Epithelial cell of esophagus (primary cell): ENCODE measurements at regions not wholly inside any gene's neighbourhood (a gene's known extent, or its start where the extent isn't known, plus 50 kb on each side); places are given as distances from the start of the nearest gene placed in this dataset.

Experiments used
- DNase-seq: peaks from one replicate; pipeline ENCODE4 v3.0.0; 2010; ENCODE audit warnings: low read depth
- H3K4me3 ChIP-seq: 2 replicates; pipeline ENCODE4 v1.5.1; 2011; ENCODE audit warnings: mild to moderate bottlenecking, low read length, control low read depth
- TF ChIP-seq, protein P1 (sequence below): IDR thresholded peaks from 2 replicates; pipeline ENCODE4 v1.5.1; 2011; ENCODE audit warnings: low read depth, mild to moderate bottlenecking, low read length, control low read depth, inconsistent platforms; ENCODE audit not compliant: insufficient read depth; ENCODE audit errors: missing control alignments

GRCh38 chr5:62142351-62142750 is 163.7 kb upstream of the KIF2A start:
- TF ChIP-seq, protein P1, sequence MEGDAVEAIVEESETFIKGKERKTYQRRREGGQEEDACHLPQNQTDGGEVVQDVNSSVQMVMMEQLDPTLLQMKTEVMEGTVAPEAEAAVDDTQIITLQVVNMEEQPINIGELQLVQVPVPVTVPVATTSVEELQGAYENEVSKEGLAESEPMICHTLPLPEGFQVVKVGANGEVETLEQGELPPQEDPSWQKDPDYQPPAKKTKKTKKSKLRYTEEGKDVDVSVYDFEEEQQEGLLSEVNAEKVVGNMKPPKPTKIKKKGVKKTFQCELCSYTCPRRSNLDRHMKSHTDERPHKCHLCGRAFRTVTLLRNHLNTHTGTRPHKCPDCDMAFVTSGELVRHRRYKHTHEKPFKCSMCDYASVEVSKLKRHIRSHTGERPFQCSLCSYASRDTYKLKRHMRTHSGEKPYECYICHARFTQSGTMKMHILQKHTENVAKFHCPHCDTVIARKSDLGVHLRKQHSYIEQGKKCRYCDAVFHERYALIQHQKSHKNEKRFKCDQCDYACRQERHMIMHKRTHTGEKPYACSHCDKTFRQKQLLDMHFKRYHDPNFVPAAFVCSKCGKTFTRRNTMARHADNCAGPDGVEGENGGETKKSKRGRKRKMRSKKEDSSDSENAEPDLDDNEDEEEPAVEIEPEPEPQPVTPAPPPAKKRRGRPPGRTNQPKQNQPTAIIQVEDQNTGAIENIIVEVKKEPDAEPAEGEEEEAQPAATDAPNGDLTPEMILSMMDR, result no peak
- no peak overlapping the region for H3K4me3 ChIP-seq
- no peak for DNase-seq

DNA sequence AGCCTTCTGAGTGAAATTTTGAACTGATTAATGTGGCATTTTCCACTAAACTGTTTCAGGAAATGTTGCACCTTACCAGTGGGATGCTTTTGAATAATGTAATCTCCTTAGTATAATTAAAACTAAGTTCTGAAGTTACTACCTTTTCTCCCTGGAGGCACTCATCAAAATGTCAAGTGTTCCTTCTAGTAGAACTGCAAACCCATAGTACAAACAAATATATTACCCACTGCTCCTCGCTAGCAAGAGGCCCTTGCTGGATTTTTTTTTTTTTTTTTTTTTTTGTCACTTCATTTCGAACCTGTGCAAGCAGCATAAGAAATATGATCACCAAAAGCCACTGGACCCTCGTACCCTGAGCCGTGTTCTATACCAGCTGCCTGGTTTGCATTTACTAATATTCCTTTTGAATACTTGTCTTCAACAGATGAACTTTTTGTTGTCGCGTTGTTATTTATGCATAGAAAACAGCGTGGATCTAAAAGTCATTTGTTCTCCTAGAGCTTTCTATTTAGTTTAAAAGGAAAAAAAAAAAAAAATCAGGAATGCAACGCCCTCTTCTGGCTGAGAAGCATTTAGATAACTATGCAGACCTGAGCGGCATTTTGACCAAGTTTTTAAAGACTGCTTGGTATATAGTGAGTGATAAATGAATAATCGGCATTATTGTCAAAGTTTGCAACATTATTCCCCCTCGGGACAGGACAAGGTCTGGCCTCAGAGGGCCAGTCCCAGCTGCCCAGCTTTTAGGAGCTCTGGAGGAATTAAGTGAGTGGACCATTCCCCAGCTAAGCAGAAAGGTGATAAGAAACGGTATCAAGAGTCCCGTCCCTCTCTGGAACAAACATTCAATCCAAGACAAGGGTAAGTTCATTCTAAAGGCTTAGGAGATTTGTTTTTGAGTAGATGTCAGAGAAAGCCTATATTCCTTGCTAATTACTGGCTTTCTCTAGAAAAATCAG is 162.5 kb upstream of the KIF2A start:
- DNase-seq, result peak; percentile 55
- TF ChIP-seq, protein P1, result peak; percentile 55
- H3K4me3 ChIP-seq, result no peak overlapping the region

DNA sequence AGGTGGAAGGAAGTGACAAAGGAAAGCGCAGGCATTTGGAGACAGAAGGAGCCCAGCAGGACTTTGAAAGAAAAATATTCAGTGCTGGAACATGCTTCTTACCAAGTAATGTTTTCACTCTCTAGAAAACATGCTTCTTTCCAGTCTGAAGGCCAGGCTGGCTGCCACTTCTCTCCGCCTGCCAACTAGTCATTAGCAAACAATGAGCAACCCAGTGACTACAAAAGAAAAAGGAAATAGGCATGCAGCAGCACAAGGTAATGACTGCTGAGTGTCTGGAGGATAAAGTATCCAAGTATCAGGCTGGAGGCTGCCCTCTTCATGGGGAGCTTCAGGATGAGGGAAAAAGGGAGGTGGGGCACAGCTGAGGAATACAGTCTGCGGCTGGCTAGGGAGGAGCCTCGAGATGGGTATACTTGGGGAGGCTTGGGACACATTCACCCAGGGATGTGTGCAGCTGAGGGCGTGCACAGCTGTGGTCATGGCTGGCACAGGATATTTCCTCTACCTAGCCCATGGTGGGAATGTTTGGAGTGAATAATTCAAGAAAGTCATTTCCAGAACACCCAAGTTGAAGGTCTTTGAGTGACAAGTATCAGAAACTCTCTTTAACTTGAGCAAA is 161.5 kb upstream of the KIF2A start:
- peak; percentile 82 for DNase-seq
- no peak overlapping the region for H3K4me3 ChIP-seq
- TF ChIP-seq, protein P1, result no peak

DNA sequence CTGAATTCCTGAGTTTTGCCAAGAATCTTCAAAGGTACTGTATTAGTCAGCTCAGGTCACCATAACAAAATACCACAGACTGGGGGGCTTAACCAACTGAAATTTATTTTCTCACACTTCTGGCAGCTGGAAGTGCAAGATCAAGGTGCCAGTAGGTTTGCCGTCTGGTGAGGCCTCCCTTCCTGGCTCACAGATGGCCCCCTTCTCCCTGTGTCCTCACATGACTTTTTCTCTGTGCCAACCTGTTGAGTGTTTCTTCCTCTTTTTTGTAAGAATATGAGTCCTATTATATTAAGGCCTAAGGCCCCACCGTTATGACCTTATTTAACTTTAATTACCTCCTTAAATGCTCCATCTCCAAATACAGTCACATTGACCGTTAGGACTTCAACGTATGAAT is 156.1 kb upstream of the KIF2A start:
- DNase-seq, result no peak
- H3K4me3 ChIP-seq, result no peak overlapping the region
- TF ChIP-seq, protein P1, result no peak

DNA sequence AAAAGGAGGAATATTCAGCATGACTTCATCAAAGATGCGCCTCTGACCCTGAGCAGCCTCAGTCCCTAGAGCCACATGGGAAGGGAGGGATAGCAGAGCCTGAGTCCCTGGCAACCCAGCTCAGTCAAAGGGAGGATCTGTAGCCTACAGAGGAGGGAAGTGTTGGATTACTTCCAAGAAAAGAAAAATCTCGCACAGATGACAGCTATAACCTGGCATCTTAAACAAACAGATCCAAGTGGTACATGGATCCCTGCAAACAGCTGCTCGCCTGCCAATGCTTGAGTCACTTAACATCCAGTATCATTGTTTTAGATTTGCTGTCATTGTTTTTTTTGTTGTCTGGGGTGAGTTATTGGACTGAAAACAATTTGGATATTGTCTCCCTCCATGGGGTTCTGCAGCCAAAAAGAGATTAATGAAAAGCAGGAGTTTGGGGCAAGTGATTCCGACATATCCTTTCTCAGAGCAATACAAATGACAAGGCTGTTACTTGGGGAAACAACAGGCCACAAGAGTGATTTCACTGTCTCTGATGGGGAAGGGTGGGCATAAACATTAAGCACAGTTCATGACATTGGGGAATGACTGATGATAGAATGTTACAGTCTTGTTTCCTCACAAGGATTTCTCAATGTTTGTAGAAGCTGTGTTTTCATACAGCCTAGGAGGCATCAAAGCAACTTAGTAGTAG is 153.5 kb upstream of the KIF2A start:
- TF ChIP-seq, protein P1, result no peak
- DNase-seq, result peak; percentile 12
- no peak overlapping the region for H3K4me3 ChIP-seq

DNA sequence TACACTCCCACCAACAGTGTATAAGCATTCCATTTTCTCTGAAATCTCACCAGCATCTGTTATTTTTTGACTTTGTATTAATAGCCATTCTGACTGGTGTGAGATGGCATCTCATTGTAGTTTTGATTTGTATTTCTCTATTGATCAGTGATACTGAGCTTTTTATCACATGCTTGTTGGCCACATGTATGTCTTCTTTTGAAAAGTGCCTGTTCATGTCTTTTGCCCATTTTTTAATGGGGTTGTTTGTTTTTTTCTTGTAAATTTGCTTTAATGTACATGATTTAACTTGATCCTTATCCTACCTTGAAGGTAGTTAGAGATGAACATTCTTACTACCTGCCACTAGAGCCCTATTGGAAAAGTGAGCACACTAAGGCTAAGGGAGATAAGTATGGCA is 151.2 kb upstream of the KIF2A start:
- no peak overlapping the region for H3K4me3 ChIP-seq
- TF ChIP-seq, protein P1, result no peak
- DNase-seq, result no peak
